GM12878 (cell line): ENCODE measurements at regions not wholly inside any gene's neighbourhood (a gene's known extent, or its start where the extent isn't known, plus 50 kb on each side); places are given as distances from the start of the nearest gene placed in this dataset.

Experiments used
- ATAC-seq: fragments of 200-7000 bp; cut with Tn5 transposase; 3 replicates; pipeline ENCODE4 v1.9.1; 2020; ENCODE audit warnings: mild to moderate bottlenecking, moderate library complexity
- BruUV-seq: library from RNA; stranded (reverse); fragments of 400-500 nt; replicated peaks from 2 replicates; lab custom pipeline; 2021; lab: Mats Ljungman, UMichigan
- CTCF ChIA-PET: fragments of 300-600 bp; sonication (Branson Sonifier 250); formaldehyde crosslinking; extraction: SDS; loops from one replicate; lab custom pipeline; 2021; ENCODE audit warnings: inconsistent platforms; lab: Yijun Ruan, JAX
- POLR2A ChIA-PET: fragments of 350-600 bp; formaldehyde crosslinking; extraction: SDS; loops from one replicate; lab custom pipeline; 2021; ENCODE audit warnings: inconsistent platforms; lab: Charles Lee
- RAD21 ChIA-PET: fragments of 300-600 bp; sonication (Branson Sonifier 250); formaldehyde crosslinking; loops from one replicate; lab custom pipeline; 2023; ENCODE audit warnings: antibody characterized with exemption; ENCODE audit not compliant: unreplicated experiment; lab: Charles Lee
- SMC1A ChIA-PET: fragments of 300-600 bp; sonication (Branson Sonifier 250); formaldehyde crosslinking; loops from one replicate; lab custom pipeline; 2023; ENCODE audit not compliant: unreplicated experiment, uncharacterized antibody; lab: Charles Lee
- DNase-seq: peaks from one replicate; pipeline ENCODE4 v3.0.0-alpha.2; 2011; ENCODE audit warnings: low read depth, low spot score
- FAIRE-seq: peaks from 3 replicates; lab custom pipeline; 2011; peaks lifted over from hg19 to GRCh38; lab: Jason Lieb, UNC
- H2AFZ ChIP-seq: 2 replicates; pipeline ENCODE4 v1.6.0; 2011; ENCODE audit warnings: low read depth, low read length, control low read depth; ENCODE audit not compliant: control insufficient read depth
- H3K27ac ChIP-seq: 2 replicates; pipeline ENCODE4 v1.5.1; 2011; ENCODE audit warnings: control low read depth; ENCODE audit not compliant: control insufficient read depth, insufficient read depth
- H3K27me3 ChIP-seq, 2 experiments: replicated peaks in 1 of 2; 2 replicates each; pipeline versions ENCODE4 v1.6.0 to v1.6.1; 2011; ENCODE audit warnings: low read length in 1 of 2; ENCODE audit not compliant: control insufficient read depth in 2 of 2, insufficient read depth in 2 of 2
- H3K36me3 ChIP-seq, 2 experiments: 2 replicates each; pipeline ENCODE4 v1.5.1; 2011; ENCODE audit warnings: low read length in 1 of 2; ENCODE audit not compliant: control insufficient read depth in 2 of 2, insufficient read depth in 2 of 2
- H3K4me1 ChIP-seq: 2 replicates; pipeline ENCODE4 v1.6.1; 2011; ENCODE audit warnings: mild to moderate bottlenecking, low read length, moderate library complexity, mixed read lengths; ENCODE audit not compliant: control insufficient read depth, insufficient read depth
- H3K4me2 ChIP-seq: 2 replicates; pipeline ENCODE4 v1.6.0; 2011; ENCODE audit warnings: control low read depth; ENCODE audit not compliant: control insufficient read depth, insufficient read depth
- H3K4me3 ChIP-seq: fragments of 200-600 bp; sonication (generic); 2 replicates; pipeline ENCODE4 v1.5.1; 2016
- H3K79me2 ChIP-seq: 2 replicates; pipeline ENCODE4 v1.6.0; 2011; ENCODE audit warnings: low read length; ENCODE audit not compliant: control insufficient read depth, insufficient read depth
- H3K9ac ChIP-seq: 2 replicates; pipeline ENCODE4 v1.8.0; 2011; ENCODE audit warnings: low read length, control low read depth, mixed read lengths; ENCODE audit not compliant: control insufficient read depth, insufficient read depth
- H3K9me3 ChIP-seq: replicated peaks from 3 replicates; pipeline ENCODE4 v1.5.1; 2011; ENCODE audit warnings: mild to moderate bottlenecking, low read length; ENCODE audit not compliant: control insufficient read depth, insufficient read depth
- H4K20me1 ChIP-seq: 2 replicates; pipeline ENCODE4 v1.6.0; 2011; ENCODE audit not compliant: control insufficient read depth, insufficient read depth
- CHD2 ChIP-seq: IDR thresholded peaks from 2 replicates; pipeline ENCODE4 v1.6.1; 2011; ENCODE audit warnings: low read depth, low read length, improper control_type of control experiment, borderline replicate concordance
- CREM ChIP-seq: IDR thresholded peaks from 2 replicates; pipeline ENCODE4 v1.6.1; 2014; ENCODE audit warnings: antibody characterized with exemption, low read depth
- ELK1 ChIP-seq: IDR thresholded peaks from 2 replicates; pipeline ENCODE4 v1.6.1; 2012; ENCODE audit warnings: low read depth, low read length, improper control_type of control experiment
- EP300 ChIP-seq, 2 experiments: fragments of 150-350 bp in 1 of 2; IDR thresholded peaks; 2 replicates each; pipeline ENCODE4 v1.6.1; 2011 to 2012; ENCODE audit warnings: low read depth in 2 of 2, low read length in 2 of 2, borderline replicate concordance in 1 of 2, improper control_type of control experiment in 1 of 2, inconsistent platforms in 1 of 2; ENCODE audit not compliant: control insufficient read depth in 1 of 2
- ESRRA ChIP-seq: IDR thresholded peaks from 2 replicates; pipeline ENCODE4 v1.6.1; 2012; ENCODE audit warnings: mild to moderate bottlenecking, low read length, improper control_type of control experiment
- EZH2 ChIP-seq: IDR thresholded peaks from 2 replicates; pipeline ENCODE4 v1.6.1; 2012; ENCODE audit warnings: low read depth, mild to moderate bottlenecking, control low read depth, inconsistent platforms, low read length, borderline replicate concordance; ENCODE audit not compliant: control insufficient read depth
- HDAC6 ChIP-seq: fragments of 200-600 bp; sonication (generic); IDR thresholded peaks from one replicate; pipeline ENCODE4 v1.8.0; 2017; ENCODE audit warnings: antibody characterized with exemption; ENCODE audit not compliant: unreplicated experiment
- KDM1A ChIP-seq: fragments of 200-600 bp; sonication (generic); IDR thresholded peaks from 2 replicates; pipeline ENCODE4 v1.6.1; 2016; ENCODE audit warnings: borderline replicate concordance
- MTA2 ChIP-seq: fragments of 450-650 bp; IDR thresholded peaks from 2 replicates; pipeline ENCODE4 v1.6.1; 2016; ENCODE audit warnings: low read depth, mild to moderate bottlenecking, moderate library complexity
- NFYA ChIP-seq: IDR thresholded peaks from 2 replicates; pipeline ENCODE4 v1.6.1; 2011; ENCODE audit warnings: low read depth, mild to moderate bottlenecking, low read length, improper control_type of control experiment, borderline replicate concordance
- RB1 ChIP-seq: fragments of 450-650 bp; formaldehyde crosslinking; IDR thresholded peaks from 2 replicates; pipeline ENCODE4 v1.6.1; 2017; ENCODE audit warnings: mild to moderate bottlenecking, borderline replicate concordance
- RELA ChIP-seq: fragments of 450-650 bp; IDR thresholded peaks from 2 replicates; pipeline ENCODE4 v1.8.0; 2014; ENCODE audit warnings: borderline replicate concordance; ENCODE audit not compliant: partially characterized antibody
- TARDBP ChIP-seq: IDR thresholded peaks from 2 replicates; pipeline ENCODE4 v1.6.1; 2016; ENCODE audit warnings: borderline replicate concordance
- ZNF24 ChIP-seq: fragments of 450-650 bp; IDR thresholded peaks from 2 replicates; pipeline ENCODE4 v1.6.1; 2017; ENCODE audit warnings: antibody characterized with exemption, mild to moderate bottlenecking
- WGBS: methylation state at CpG from one replicate; pipeline ENCODE4 v1.1.6; 2016; ENCODE audit warnings: low lambda C conversion rate; ENCODE audit not compliant: insufficient replicate concordance, insufficient coverage; ENCODE audit errors: missing lambda C conversion rate; 5-methylcytosine and 5-hydroxymethylcytosine counted together
- in situ Hi-C: fragments of 300-500 bp; cut with MboI; formaldehyde crosslinking; loops from 9 replicates; pipeline ENCODE4 v1.14.3; 2018; ENCODE audit warnings: mixed read lengths
- intact Hi-C: fragments of 100-400 bp; cut with micrococcal nuclease; formaldehyde crosslinking; loops from one replicate; pipeline ENCODE4 v1.14.2; 2022; ENCODE audit not compliant: unreplicated experiment

- H3K36me3 ChIP-seq, result no peaks in the 10 kb centered on the region
- intact Hi-C loops, result no loop called here
- FAIRE-seq (no peak), ATAC-seq (no peak), DNase-seq (no peak)
- H3K9me3 ChIP-seq, result peaks cover 1% of the 10 kb centered on the region; the same call in 1 of the 3 replicates
- no peak overlapping the region for H2AFZ ChIP-seq
- H3K4me2 ChIP-seq, result no peak overlapping the region
- POLR2A ChIA-PET, result no interaction called here
- RAD21 ChIA-PET, result no interaction called here
- CTCF ChIA-PET, result interaction anchor here (1.2 to 1.4 kb wide), 3 partner anchors 11 to 124 kb away, joined by 3 to 4 read pairs (median 4); no protein-coding TSS in a partner anchor
- H3K27ac ChIP-seq, result no peak overlapping the region
- H3K4me3 ChIP-seq, result no peak overlapping the region
- SMC1A ChIA-PET, result interaction anchor here (1.1 kb wide), 1 partner anchor 319 kb away, joined by 3 read pairs; no protein-coding TSS in a partner anchor
- no TSS peak for BruUV-seq
- WGBS, result 19% methylated on average over 4 of the region's 4 CpGs
- H3K79me2 ChIP-seq, result no peaks in the 10 kb centered on the region
- no peaks in the 10 kb centered on the region for H3K27me3 ChIP-seq
- TF ChIP-seq NFYA (no peak), HDAC6 (no peak), CHD2 (no peak), CREM (no peak), RELA (no peak), ZNF24 (no peak), KDM1A (no peak), ELK1 (no peak), RB1 (no peak), EP300 (IDR thresholded peaks at IDR 0.05; ENCODE audit: borderline replicate concordance in 1 of 2, control insufficient read depth in 1 of 2, low read depth in 2 of 2, low read length in 2 of 2) (no peak), MTA2 (no peak), ESRRA (no peak), EZH2 (no peak), TARDBP (no peak)
- H3K4me1 ChIP-seq, result no peaks in the 10 kb centered on the region
- no peaks in the 10 kb centered on the region for H4K20me1 ChIP-seq
- no peak overlapping the region for H3K9ac ChIP-seq
- in situ Hi-C loops, result no loop called here
Observed at GRCh38 chr14:88064841-88065240, 59.9 kb downstream of the GPR65 start.
